GM21381 (cell line): ENCODE measurements at regions not wholly inside any gene's neighbourhood (a gene's known extent, or its start where the extent isn't known, plus 50 kb on each side); places are given as distances from the start of the nearest gene placed in this dataset.

ENCODE experiments used
- ATAC-seq: cut with Tn5 transposase; IDR thresholded peaks from one replicate; pipeline ENCODE4 v1.9.1; 2021; ENCODE audit warnings: mild to moderate bottlenecking, moderate library complexity; ENCODE audit not compliant: unreplicated experiment

DNA sequence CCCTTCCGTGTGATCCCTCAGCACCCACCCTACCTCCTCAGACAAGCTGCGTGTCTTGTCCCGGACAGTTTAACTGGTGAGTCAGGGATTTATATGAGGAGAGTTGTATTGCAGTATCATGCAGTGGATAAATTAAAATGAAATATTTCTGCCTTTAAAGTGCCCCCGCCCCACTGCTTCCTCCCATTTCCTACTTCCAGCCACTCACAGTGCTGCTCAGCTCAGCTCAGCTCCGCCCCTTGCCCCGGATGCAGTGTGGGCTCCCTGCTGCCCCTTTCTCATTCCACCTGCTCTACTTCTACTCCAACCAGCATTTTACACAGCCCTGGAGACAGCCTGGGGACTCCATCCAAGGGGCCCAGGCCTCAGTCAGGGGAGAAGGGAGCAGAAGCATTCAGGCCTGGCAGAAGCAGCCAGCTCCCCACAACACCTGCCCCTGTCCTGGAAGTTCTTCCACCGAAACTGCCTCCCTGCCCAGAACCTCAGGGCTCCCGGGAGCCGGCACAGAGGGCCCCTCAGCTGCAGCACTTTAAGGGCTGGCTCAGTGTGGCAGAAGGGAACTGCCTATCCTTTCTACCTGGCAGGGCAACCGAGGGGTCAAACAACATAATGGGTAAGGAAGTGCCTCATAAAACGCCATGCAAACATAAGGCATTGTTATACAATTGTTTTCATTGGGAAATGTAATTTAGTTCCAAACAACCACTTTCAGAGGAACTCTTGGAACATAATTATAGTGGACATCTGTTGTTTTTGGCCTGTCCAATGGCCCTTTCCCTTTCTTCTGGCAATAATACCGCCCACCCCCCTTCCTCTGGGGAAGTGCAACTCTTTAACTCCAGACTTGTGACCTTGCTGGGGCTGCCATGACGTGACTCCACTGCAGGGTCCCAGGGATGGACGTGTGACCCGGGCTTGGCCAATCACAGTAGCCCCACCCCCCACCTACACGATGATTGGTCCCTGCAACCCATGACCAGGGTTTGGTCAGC lies 102.3 kb downstream of the LIPG start:
- ATAC-seq: no peak

- ATAC-seq: no peak
These were observed 100.6 kb downstream of the LIPG start for GRCh38 chr18:49662506-49662905.

- no peak for ATAC-seq
These were observed 97.1 kb downstream of the LIPG start for GRCh38 chr18:49658823-49659404.

GRCh38 chr18:49656073-49656692 lies 94.3 kb downstream of the LIPG start:
- ATAC-seq: no peak

DNA sequence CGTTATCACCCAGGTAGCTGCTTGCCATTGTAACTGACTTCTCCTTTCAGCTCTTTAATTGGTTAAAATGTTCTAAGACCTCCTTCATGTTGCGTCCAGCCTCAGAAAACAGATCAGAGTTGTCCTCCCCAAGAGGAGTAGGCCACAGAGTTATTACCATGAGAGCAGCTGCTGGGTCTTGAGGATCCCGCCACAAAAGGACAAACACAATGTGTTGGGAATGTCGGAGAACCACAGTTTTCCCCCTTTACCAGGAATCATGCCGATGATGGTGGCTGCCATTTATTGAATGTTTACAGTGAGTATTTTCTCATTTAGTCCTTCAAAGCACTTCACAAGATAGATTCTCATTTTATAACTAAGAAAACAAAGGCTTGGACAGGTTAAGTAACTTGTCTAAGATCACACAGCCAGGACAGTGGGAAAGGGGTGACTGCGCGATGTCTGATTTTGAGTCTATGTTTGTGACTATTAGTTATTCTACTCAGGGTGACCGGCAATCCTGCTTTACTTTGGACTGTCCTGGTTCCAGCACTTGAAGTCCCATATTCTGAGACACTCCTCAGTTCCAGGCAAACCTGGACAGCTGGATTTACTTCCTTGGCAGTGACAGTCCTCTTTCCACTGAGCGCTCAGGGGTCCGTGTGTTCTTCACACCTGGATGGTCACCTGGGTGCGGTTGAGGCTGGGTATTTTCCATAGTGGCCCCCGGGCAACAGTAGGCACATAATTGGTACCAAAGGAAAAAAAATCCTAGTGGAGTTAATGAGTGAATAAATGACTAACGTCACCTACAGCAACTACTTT lies 93.6 kb downstream of the LIPG start:
- ATAC-seq: no peak

DNA sequence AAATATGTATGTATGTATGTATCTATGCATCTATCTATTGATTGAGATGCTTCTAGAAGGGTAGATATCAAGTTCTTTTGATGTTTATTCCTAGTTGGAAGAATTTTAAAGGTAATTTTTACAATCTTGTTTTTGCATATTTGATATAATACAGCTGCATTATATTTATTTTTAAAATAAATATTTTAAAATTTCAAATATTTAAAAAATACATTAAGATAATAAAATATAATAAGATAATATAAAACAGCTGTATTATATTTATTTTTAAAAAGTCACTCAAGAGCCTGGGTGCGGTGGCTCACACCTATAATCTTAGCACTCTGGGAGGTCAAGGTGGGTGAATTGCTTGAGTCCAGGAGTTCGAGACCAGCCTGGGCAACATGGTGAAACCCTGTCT lies 92.5 kb downstream of the LIPG start:
- no peak for ATAC-seq

- ATAC-seq: no peak
These were observed 91.2 kb downstream of the LIPG start for GRCh38 chr18:49652881-49653724.

- no peak for ATAC-seq
These were observed 89.2 kb downstream of the LIPG start for GRCh38 chr18:49651033-49651432.

- ATAC-seq: no peak
These were observed 88.6 kb downstream of the LIPG start for GRCh38 chr18:49650426-49650891.

DNA sequence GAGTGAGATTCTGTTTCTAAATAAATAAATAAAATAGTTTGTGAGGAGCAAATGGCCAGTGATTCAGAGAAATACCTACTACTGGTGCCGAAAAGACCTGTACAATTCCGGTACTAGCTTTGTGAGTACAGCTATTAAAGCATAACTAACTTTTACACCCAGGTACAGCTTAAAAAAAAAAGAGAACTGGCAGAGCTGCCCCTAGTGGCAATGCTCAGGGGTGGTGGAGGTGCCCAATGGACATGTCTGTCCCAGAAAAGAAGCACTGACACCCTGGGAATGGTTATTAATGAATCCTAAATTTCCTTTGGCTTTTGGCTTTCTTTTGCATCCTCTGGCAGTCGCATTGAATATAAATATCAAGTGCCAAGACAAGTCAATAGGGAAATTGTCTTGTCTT lies 87.0 kb downstream of the LIPG start:
- ATAC-seq: no peak
